BLaER1 treated with 17β-estradiol and CSF1 and Interleukin-3, amounts not matched to agents 10 nM and 100 nM (cell line): ENCODE measurements at regions not wholly inside any gene's neighbourhood (a gene's known extent, or its start where the extent isn't known, plus 50 kb on each side); places are given as distances from the start of the nearest gene placed in this dataset.

ENCODE experiments used
- H3K27ac ChIP-seq, 11 experiments: shearing (Covaris generic); formaldehyde crosslinking; 2 replicates each; pipeline ENCODE4 v1.8.1; 2022
- H3K27me3 ChIP-seq, 11 experiments: shearing (Covaris generic); formaldehyde crosslinking; 2 replicates each; pipeline ENCODE4 v1.8.1; 2022
- H3K36me3 ChIP-seq, 11 experiments: shearing (Covaris generic); formaldehyde crosslinking; 2 replicates each; pipeline ENCODE4 v1.8.1; 2022
- H3K4me1 ChIP-seq, 10 experiments: shearing (Covaris generic); formaldehyde crosslinking; 2 replicates each; pipeline ENCODE4 v1.8.1; 2022
- H3K4me2 ChIP-seq, 11 experiments: shearing (Covaris generic); formaldehyde crosslinking; 2 replicates each; pipeline ENCODE4 v1.8.1; 2022
- H3K4me3 ChIP-seq, 10 experiments: shearing (Covaris generic); formaldehyde crosslinking; 2 replicates each; pipeline ENCODE4 v1.8.1; 2022
- H3K9ac ChIP-seq, 11 experiments: shearing (Covaris generic); formaldehyde crosslinking; 2 replicates each; pipeline ENCODE4 v1.8.1; 2022
- H3K9me3 ChIP-seq, 11 experiments: shearing (Covaris generic); formaldehyde crosslinking; replicated peaks in 1 of 11; 2 replicates each; pipeline ENCODE4 v1.8.1; 2022
- H4K20me1 ChIP-seq, 11 experiments: shearing (Covaris generic); formaldehyde crosslinking; 2 replicates each; pipeline ENCODE4 v1.8.1; 2022
- Cebpa-rat ChIP-seq, 11 experiments: shearing (Covaris generic); IDR thresholded peaks; 2 replicates each; pipeline ENCODE4 v1.8.1; 2022

DNA sequence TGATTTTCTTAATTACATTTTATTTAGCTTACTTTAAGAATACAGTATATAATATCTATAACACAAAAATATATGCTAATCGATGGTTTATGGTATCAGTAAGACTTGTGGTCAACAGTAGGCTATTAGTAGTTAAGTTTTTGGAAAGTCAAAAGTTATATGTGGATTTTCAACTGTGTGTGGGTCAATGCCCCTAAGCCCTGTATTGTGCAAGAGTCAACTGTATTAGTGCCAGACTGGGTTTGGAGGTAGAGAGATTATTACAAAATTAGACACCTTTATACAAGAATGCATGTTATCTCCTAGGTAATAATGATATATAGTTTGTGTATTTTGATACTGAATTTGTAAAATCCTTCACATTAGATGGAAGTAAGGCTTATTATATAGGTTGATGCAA lies 100.3 kb upstream of the PRR32 start:
- H3K4me2 ChIP-seq, result no peak overlapping the region
- peaks cover 39 to 98% (median 71%) of the 10 kb centered on the region in 11 experiments; a peak in 21 of 22 replicates for H3K27me3 ChIP-seq
- H3K36me3 ChIP-seq, result no peaks in the 10 kb centered on the region
- no peak overlapping the region for H3K27ac ChIP-seq
- no peaks in the 10 kb centered on the region; a peak in 1 of 22 replicates for H4K20me1 ChIP-seq
- peaks cover 0 to 4% (median 0%) of the 10 kb centered on the region in 11 experiments; a peak in 1 of 22 replicates for H3K9me3 ChIP-seq
- TF ChIP-seq Cebpa-rat (IDR thresholded peaks at IDR 0.05), result no peak
- H3K9ac ChIP-seq, result no peak overlapping the region
- no peak overlapping the region for H3K4me3 ChIP-seq
- H3K4me1 ChIP-seq, result no peaks in the 10 kb centered on the region

DNA sequence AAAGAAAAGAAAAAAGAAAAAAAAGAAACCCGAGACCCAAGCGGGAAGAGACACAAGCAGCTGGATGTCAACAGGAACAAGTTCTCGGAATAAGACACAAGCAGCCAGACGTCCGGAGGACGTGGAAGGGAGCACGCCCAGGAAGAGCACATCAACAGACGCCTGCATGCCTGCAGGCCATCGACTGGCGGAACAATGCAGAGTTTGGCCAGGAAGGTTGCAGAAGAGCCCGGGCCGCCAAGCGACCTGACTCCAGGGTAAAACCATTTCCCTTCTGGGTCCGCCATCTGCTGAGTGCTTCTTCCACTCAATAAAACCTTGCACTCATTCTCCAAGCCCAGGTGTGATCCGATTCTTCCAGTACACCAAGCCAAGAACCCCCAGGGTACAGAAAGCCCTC lies 95.6 kb upstream of the PRR32 start:
- Histone ChIP-seq H4K20me1 (no peaks in the 10 kb centered on the region; a peak in 1 of 22 replicates), H3K27me3 (peaks cover 5 to 82% (median 64%) of the 10 kb centered on the region in 11 experiments; a peak in 21 of 22 replicates), H3K4me2 (no peak overlapping the region), H3K36me3 (no peaks in the 10 kb centered on the region), H3K9me3 (peaks cover 0 to 5% (median 0%) of the 10 kb centered on the region in 11 experiments; a peak in 1 of 22 replicates), H3K4me1 (no peaks in the 10 kb centered on the region), H3K27ac (no peak overlapping the region), H3K9ac (no peak overlapping the region), H3K4me3 (no peak overlapping the region)
- no peak for TF ChIP-seq Cebpa-rat (IDR thresholded peaks at IDR 0.05)

DNA sequence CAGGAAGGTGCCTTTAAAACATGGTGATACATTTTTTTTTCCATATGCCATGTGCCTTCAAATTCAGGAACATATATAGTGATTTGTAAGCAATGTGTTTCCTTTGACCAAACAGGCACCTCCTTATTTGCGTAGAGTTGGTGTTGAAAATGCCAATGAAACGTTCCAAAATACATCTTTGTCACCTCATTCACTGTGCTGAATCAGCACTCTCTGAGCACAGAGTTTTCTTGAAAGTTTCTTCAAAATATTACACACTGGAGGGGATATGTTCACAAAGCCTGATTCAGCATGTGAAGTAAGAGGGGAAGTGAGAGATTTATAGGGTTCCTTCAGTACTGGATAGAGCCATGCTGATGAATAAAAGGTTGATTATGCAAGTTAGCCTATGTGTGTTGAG lies 85.7 kb upstream of the PRR32 start:
- Histone ChIP-seq H3K4me1 (no peaks in the 10 kb centered on the region), H3K9me3 (no peaks in the 10 kb centered on the region), H3K36me3 (no peaks in the 10 kb centered on the region), H3K4me2 (no peak overlapping the region), H3K9ac (no peak overlapping the region), H4K20me1 (0 out of 22 replicates have a peak, but pooled peaks cover 0 to 5% (median 0%) of the 10 kb centered on the region in 11 experiments), H3K4me3 (no peak overlapping the region), H3K27ac (no peak overlapping the region), H3K27me3 (peaks cover 0 to 71% (median 62%) of the 10 kb centered on the region in 11 experiments; a peak in 21 of 22 replicates)
- TF ChIP-seq Cebpa-rat (IDR thresholded peaks at IDR 0.05), result no peak
